H9 (cell line): ENCODE measurements at regions not wholly inside any gene's neighbourhood (a gene's known extent, or its start where the extent isn't known, plus 50 kb on each side); places are given as distances from the start of the nearest gene placed in this dataset.

Experiments used
- DNase-seq: peaks from one replicate; pipeline ENCODE4 v3.0.0-alpha.2; 2017
- H2AFZ ChIP-seq: one replicate; pipeline ENCODE4 v1.6.1; 2013; ENCODE audit warnings: mild to moderate bottlenecking, low read length, control low read depth, moderate library complexity
- H2AK5ac ChIP-seq: 2 replicates; pipeline ENCODE4 v1.6.1; 2013; ENCODE audit warnings: low read length, control low read depth, mixed read lengths; ENCODE audit not compliant: insufficient read length
- H2BK120ac ChIP-seq: one replicate; pipeline ENCODE4 v1.6.1; 2013; ENCODE audit warnings: low read depth, mild to moderate bottlenecking, low read length, control low read depth, inconsistent platforms; ENCODE audit not compliant: poor library complexity, severe bottlenecking
- H2BK12ac ChIP-seq: 2 replicates; pipeline ENCODE4 v1.6.1; 2013; ENCODE audit warnings: low read length, control low read depth, mixed read lengths, low read depth; ENCODE audit not compliant: insufficient read length
- H2BK15ac ChIP-seq: 2 replicates; pipeline ENCODE4 v1.6.1; 2013; ENCODE audit warnings: low read depth, low read length, control low read depth
- H2BK20ac ChIP-seq: one replicate; pipeline ENCODE4 v1.6.1; 2013; ENCODE audit warnings: low read depth, mild to moderate bottlenecking, low read length, control low read depth, inconsistent platforms; ENCODE audit not compliant: poor library complexity, severe bottlenecking
- H2BK5ac ChIP-seq: 2 replicates; pipeline ENCODE4 v1.6.1; 2013; ENCODE audit warnings: low read length, control low read depth, mixed read lengths; ENCODE audit not compliant: insufficient read length
- H3K14ac ChIP-seq: 2 replicates; pipeline ENCODE4 v1.6.1; 2013; ENCODE audit warnings: low read length, control low read depth; ENCODE audit not compliant: insufficient read depth
- H3K18ac ChIP-seq: 2 replicates; pipeline ENCODE4 v1.6.1; 2013; ENCODE audit warnings: low read depth, mild to moderate bottlenecking, mixed read lengths, low read length, control low read depth; ENCODE audit not compliant: insufficient read length
- H3K23ac ChIP-seq: 2 replicates; pipeline ENCODE4 v1.6.1; 2013; ENCODE audit warnings: low read length, control low read depth, mixed read lengths, low read depth; ENCODE audit not compliant: insufficient read length
- H3K23me2 ChIP-seq: 2 replicates; pipeline ENCODE4 v1.6.1; 2013; ENCODE audit warnings: low read depth, mild to moderate bottlenecking, mixed read lengths, low read length, control low read depth; ENCODE audit not compliant: insufficient read length, poor library complexity, severe bottlenecking
- H3K27ac ChIP-seq: 2 replicates; pipeline ENCODE4 v1.5.1; 2013; ENCODE audit warnings: low read length, control low read depth, mixed read lengths, low read depth; ENCODE audit not compliant: insufficient read length
- H3K27me3 ChIP-seq: 2 replicates; pipeline ENCODE4 v1.6.1; 2013; ENCODE audit warnings: low read length, control low read depth, inconsistent platforms; ENCODE audit not compliant: insufficient read depth
- H3K4ac ChIP-seq: 2 replicates; pipeline ENCODE4 v1.6.1; 2013; ENCODE audit warnings: low read depth, mild to moderate bottlenecking, control low read depth, inconsistent platforms, low read length, moderate library complexity
- H3K4me1 ChIP-seq: 2 replicates; pipeline ENCODE4 v1.6.1; 2013; ENCODE audit warnings: low read length, control low read depth, inconsistent platforms; ENCODE audit not compliant: insufficient read depth
- H3K4me2 ChIP-seq: 2 replicates; pipeline ENCODE4 v1.6.1; 2013; ENCODE audit warnings: low read length, control low read depth, mixed read lengths; ENCODE audit not compliant: insufficient read length, insufficient read depth
- H3K56ac ChIP-seq: 2 replicates; pipeline ENCODE4 v1.6.1; 2013; ENCODE audit warnings: low read depth, mild to moderate bottlenecking, mixed read lengths, low read length, control low read depth; ENCODE audit not compliant: insufficient read length
- H3K79me1 ChIP-seq: 2 replicates; pipeline ENCODE4 v1.6.1; 2013; ENCODE audit warnings: low read depth, mild to moderate bottlenecking, moderate library complexity, low read length, control low read depth, inconsistent platforms; ENCODE audit not compliant: insufficient read depth, poor library complexity, severe bottlenecking
- H3K79me2 ChIP-seq: 2 replicates; pipeline ENCODE4 v1.6.1; 2013; ENCODE audit warnings: low read length, control low read depth, inconsistent platforms; ENCODE audit not compliant: insufficient read depth
- H3K9ac ChIP-seq: 2 replicates; pipeline ENCODE4 v1.6.1; 2013; ENCODE audit warnings: low read length, control low read depth, mixed read lengths; ENCODE audit not compliant: insufficient read length; ENCODE audit errors: extremely low read depth
- H3K9me3 ChIP-seq: one replicate; pipeline ENCODE4 v1.6.1; 2013; ENCODE audit warnings: low read depth, low read length, inconsistent platforms; ENCODE audit not compliant: control insufficient read depth
- H3T11ph ChIP-seq: one replicate; pipeline ENCODE4 v1.6.1; 2013; ENCODE audit warnings: mild to moderate bottlenecking, low read length, control low read depth, inconsistent platforms
- H4K20me1 ChIP-seq: one replicate; pipeline ENCODE4 v1.6.1; 2013; ENCODE audit not compliant: control insufficient read depth, insufficient read length, insufficient read depth
- H4K5ac ChIP-seq: 2 replicates; pipeline ENCODE4 v1.6.1; 2013; ENCODE audit warnings: low read depth, mild to moderate bottlenecking, mixed read lengths, low read length, control low read depth; ENCODE audit not compliant: insufficient read length
- H4K8ac ChIP-seq: replicated peaks from 2 replicates; pipeline ENCODE4 v1.6.1; 2013; ENCODE audit warnings: low read length, control low read depth, mixed read lengths, low read depth; ENCODE audit not compliant: insufficient read length
- H4K91ac ChIP-seq: 2 replicates; pipeline ENCODE4 v1.6.1; 2013; ENCODE audit warnings: low read depth, mild to moderate bottlenecking, moderate library complexity, mixed read lengths, low read length, control low read depth; ENCODE audit not compliant: insufficient read length
- H3K27ac Mint-ChIP-seq, 3 experiments: 2 replicates in 2 of 3; 3 replicates in 1 of 3; pipeline ENCODE4 v1.8.0; 2020 to 2021; ENCODE audit warnings: mixed read lengths in 3 of 3, mild to moderate bottlenecking in 1 of 3, moderate library complexity in 1 of 3
- H3K27me3 Mint-ChIP-seq: 2 replicates; pipeline ENCODE4 v1.8.0; 2021; ENCODE audit warnings: low read depth, mild to moderate bottlenecking, moderate library complexity, mixed read lengths
- H3K36me3 Mint-ChIP-seq, 3 experiments: 2 replicates in 2 of 3; 3 replicates in 1 of 3; pipeline ENCODE4 v1.8.0; 2020 to 2021; ENCODE audit warnings: low read depth in 3 of 3, mixed read lengths in 3 of 3; ENCODE audit not compliant: insufficient read depth in 1 of 3
- H3K4me1 Mint-ChIP-seq, 2 experiments: 2 replicates each; pipeline ENCODE4 v1.8.0; 2020; ENCODE audit warnings: mixed read lengths in 2 of 2
- H3K4me3 Mint-ChIP-seq, 2 experiments: 2 replicates in 1 of 2; 3 replicates in 1 of 2; pipeline ENCODE4 v1.8.0; 2020 to 2021; ENCODE audit warnings: mild to moderate bottlenecking in 2 of 2, mixed read lengths in 2 of 2, moderate library complexity in 1 of 2
- H3K9me3 Mint-ChIP-seq, 2 experiments: 2 replicates in 1 of 2; 3 replicates in 1 of 2; pipeline ENCODE4 v1.8.0; 2020; ENCODE audit warnings: mild to moderate bottlenecking in 2 of 2, mixed read lengths in 2 of 2, moderate library complexity in 1 of 2
- whole genome bisulfite sequencing: extraction: QIAGEN DNeasy Blood & Tissue Kit; methylation state at CpG from one replicate; pipeline ENCODE4 v1.1.7; 2013; ENCODE audit warnings: missing lambda C conversion rate, low lambda C conversion rate, mixed read lengths; ENCODE audit not compliant: insufficient read length; ENCODE audit errors: extremely low coverage; 5-methylcytosine and 5-hydroxymethylcytosine counted together
- TF ChIP-seq, protein P1 (sequence below): fragments of 200-600 bp; sonication (generic); conservative IDR thresholded peaks from 3 replicates; pipeline ENCODE4 v1.8.0; 2021; ENCODE audit warnings: antibody characterized with exemption, mild to moderate bottlenecking

DNA sequence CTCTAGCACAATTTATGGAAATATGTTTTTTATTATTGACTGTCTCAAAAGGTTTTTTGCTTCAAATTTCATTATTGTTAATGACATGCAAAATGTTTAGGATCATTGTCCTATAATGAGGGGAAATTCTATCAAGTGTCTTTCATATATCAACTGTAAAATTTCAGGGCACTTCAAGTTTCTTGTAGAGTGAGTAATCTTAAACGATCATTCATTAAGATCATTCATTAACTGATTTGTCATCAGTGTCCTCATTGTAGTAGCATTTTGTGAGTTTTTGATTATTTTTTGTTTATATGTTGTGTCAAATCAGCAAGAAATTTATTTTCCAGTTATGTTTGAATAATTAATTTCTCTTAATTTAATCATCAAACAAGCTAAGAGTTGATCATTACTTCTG is 111.8 kb upstream of the PRDX6 start:
- H3K9me3 Mint-ChIP-seq: peaks cover 0 to 2% of the 10 kb centered on the region in 2 experiments; a peak in 2 of 5 replicates
- Histone ChIP-seq H3K9me3 (no peaks in the 10 kb centered on the region), H2AFZ (no peak overlapping the region), H3K79me1 (no peaks in the 10 kb centered on the region), H2AK5ac (no peak overlapping the region), H2BK12ac (no peak overlapping the region), H4K20me1 (no peaks in the 10 kb centered on the region), H3T11ph (no peak overlapping the region), H2BK120ac (no peak overlapping the region), H3K4ac (no peak overlapping the region), H2BK20ac (no peak overlapping the region), H2BK5ac (no peak overlapping the region), H4K91ac (no peak overlapping the region), H3K4me1 (no peaks in the 10 kb centered on the region), H3K18ac (no peak overlapping the region), H3K23me2 (no peaks in the 10 kb centered on the region), H3K27me3 (no peaks in the 10 kb centered on the region), H3K9ac (no peak overlapping the region), H3K4me2 (no peak overlapping the region), H3K79me2 (no peaks in the 10 kb centered on the region), H4K5ac (no peak overlapping the region), H3K27ac (no peak overlapping the region), H4K8ac (no peak overlapping the region), H3K56ac (no peak overlapping the region), H3K14ac (no peak overlapping the region), H3K23ac (no peak overlapping the region), H2BK15ac (no peak overlapping the region)
- no peak overlapping the region for H3K27ac Mint-ChIP-seq
- peaks cover 4 to 8% of the 10 kb centered on the region in 2 experiments for H3K4me1 Mint-ChIP-seq
- peaks cover 0 to 3% (median 0%) of the 10 kb centered on the region in 3 experiments; a peak in 1 of 7 replicates for H3K36me3 Mint-ChIP-seq
- TF ChIP-seq, protein P1, sequence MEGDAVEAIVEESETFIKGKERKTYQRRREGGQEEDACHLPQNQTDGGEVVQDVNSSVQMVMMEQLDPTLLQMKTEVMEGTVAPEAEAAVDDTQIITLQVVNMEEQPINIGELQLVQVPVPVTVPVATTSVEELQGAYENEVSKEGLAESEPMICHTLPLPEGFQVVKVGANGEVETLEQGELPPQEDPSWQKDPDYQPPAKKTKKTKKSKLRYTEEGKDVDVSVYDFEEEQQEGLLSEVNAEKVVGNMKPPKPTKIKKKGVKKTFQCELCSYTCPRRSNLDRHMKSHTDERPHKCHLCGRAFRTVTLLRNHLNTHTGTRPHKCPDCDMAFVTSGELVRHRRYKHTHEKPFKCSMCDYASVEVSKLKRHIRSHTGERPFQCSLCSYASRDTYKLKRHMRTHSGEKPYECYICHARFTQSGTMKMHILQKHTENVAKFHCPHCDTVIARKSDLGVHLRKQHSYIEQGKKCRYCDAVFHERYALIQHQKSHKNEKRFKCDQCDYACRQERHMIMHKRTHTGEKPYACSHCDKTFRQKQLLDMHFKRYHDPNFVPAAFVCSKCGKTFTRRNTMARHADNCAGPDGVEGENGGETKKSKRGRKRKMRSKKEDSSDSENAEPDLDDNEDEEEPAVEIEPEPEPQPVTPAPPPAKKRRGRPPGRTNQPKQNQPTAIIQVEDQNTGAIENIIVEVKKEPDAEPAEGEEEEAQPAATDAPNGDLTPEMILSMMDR: no peak
- no peak for DNase-seq
- no CpG with 5 or more reads among the region's 1 CpG for WGBS
- no peaks in the 10 kb centered on the region for H3K27me3 Mint-ChIP-seq
- H3K4me3 Mint-ChIP-seq: no peak overlapping the region
